Dendritic cell treated with granulocyte-macrophage colony-stimulating factor and Interleukin-4, amounts not matched to agents 40 ng/mL and 50 ng/mL, for 4 days (primary cell): ENCODE measurements at regions not wholly inside any gene's neighbourhood (a gene's known extent, or its start where the extent isn't known, plus 50 kb on each side); places are given as distances from the start of the nearest gene placed in this dataset.

Experiments used
- H3K27ac Mint-ChIP-seq: one replicate; pipeline ENCODE4 v1.8.0; 2022; ENCODE audit warnings: mild to moderate bottlenecking, mixed read lengths
- H3K27me3 Mint-ChIP-seq: one replicate; pipeline ENCODE4 v1.8.0; 2022; ENCODE audit warnings: mild to moderate bottlenecking, mixed read lengths
- H3K36me3 Mint-ChIP-seq: one replicate; pipeline ENCODE4 v1.8.0; 2022; ENCODE audit warnings: low read depth, mixed read lengths
- H3K4me1 Mint-ChIP-seq: one replicate; pipeline ENCODE4 v1.8.0; 2022; ENCODE audit warnings: low read depth, mixed read lengths
- H3K4me3 Mint-ChIP-seq: one replicate; pipeline ENCODE4 v1.8.0; 2022; ENCODE audit warnings: mild to moderate bottlenecking, moderate library complexity, mixed read lengths
- H3K9me3 Mint-ChIP-seq: one replicate; pipeline ENCODE4 v1.8.0; 2022; ENCODE audit warnings: mixed read lengths
- intact Hi-C: fragments of 100-400 bp; cut with micrococcal nuclease; formaldehyde crosslinking; loops from one replicate; pipeline ENCODE4 v1.15.0; 2022

- intact Hi-C loops, result no loop called here
- H3K27ac Mint-ChIP-seq, result no peak overlapping the region
- H3K36me3 Mint-ChIP-seq, result no peaks in the 10 kb centered on the region
Measured at GRCh38 chr13:21925720-21926119, 254.8 kb downstream of the FGF9 start.

DNA sequence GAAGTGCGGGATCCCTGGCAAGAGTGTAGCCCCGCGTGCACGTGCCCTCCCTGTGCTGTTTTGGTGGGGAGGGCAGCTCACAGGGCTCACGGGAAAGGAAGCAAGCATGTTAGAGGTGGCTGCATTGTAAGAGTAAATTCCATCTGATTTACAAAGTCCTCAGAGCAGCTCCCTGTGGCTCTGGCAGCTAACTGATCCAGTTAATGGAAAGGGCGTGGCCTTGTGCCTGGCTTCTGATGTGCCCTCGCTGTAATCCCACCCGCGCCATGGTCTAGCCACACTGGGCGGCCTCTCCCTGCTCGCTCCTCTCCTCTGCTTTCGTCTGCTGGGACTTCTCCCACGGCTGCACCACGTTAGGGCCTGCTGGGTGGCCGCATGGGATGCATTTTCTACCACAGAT is 258.5 kb downstream of the FGF9 start:
- intact Hi-C loops, result no loop called here
- Mint-ChIP-seq H3K27me3 (no peaks in the 10 kb centered on the region), H3K9me3 (no peaks in the 10 kb centered on the region), H3K4me3 (no peak overlapping the region), H3K36me3 (no peaks in the 10 kb centered on the region), H3K4me1 (no peaks in the 10 kb centered on the region), H3K27ac (no peak overlapping the region)

More at GRCh38 chr13:21925720-21926119, 254.8 kb downstream of the FGF9 start:
- Mint-ChIP-seq H3K4me3 (no peak overlapping the region), H3K4me1 (no peaks in the 10 kb centered on the region), H3K9me3 (no peaks in the 10 kb centered on the region), H3K27me3 (no peaks in the 10 kb centered on the region)

DNA sequence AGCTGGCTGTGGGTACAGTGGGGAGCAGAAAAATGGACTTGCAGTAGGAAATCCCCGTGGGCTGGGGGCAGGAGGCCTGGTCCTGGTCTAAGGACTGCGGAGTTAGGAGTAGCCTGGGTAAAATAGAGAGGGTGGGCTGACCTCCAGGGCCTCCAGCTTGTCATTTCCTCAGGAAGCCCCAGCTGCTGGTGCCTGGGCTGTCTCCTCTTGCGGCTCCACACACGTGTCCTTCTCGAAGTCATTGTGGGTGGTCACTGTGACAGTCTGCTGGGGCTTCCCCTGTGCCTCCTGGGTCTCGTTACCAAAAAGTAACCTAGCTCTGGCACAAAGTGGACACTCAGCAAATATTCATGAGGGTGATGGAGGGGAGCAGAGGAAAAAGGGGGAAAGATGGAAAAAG is 259.7 kb downstream of the FGF9 start:
- intact Hi-C loops, result no loop called here
- H3K27ac Mint-ChIP-seq, result no peak overlapping the region
- no peaks in the 10 kb centered on the region for H3K36me3 Mint-ChIP-seq
- no peaks in the 10 kb centered on the region for H3K27me3 Mint-ChIP-seq
- no peak overlapping the region for H3K4me3 Mint-ChIP-seq
- no peaks in the 10 kb centered on the region for H3K4me1 Mint-ChIP-seq
- no peaks in the 10 kb centered on the region for H3K9me3 Mint-ChIP-seq

- intact Hi-C loops, result no loop called here
- H3K27me3 Mint-ChIP-seq, result no peaks in the 10 kb centered on the region
- no peaks in the 10 kb centered on the region for H3K36me3 Mint-ChIP-seq
- H3K4me3 Mint-ChIP-seq, result no peak overlapping the region
- no peaks in the 10 kb centered on the region for H3K9me3 Mint-ChIP-seq
- H3K4me1 Mint-ChIP-seq, result no peaks in the 10 kb centered on the region
- H3K27ac Mint-ChIP-seq, result no peak overlapping the region
Measured at GRCh38 chr13:21932578-21932977, 261.7 kb downstream of the FGF9 start.

DNA sequence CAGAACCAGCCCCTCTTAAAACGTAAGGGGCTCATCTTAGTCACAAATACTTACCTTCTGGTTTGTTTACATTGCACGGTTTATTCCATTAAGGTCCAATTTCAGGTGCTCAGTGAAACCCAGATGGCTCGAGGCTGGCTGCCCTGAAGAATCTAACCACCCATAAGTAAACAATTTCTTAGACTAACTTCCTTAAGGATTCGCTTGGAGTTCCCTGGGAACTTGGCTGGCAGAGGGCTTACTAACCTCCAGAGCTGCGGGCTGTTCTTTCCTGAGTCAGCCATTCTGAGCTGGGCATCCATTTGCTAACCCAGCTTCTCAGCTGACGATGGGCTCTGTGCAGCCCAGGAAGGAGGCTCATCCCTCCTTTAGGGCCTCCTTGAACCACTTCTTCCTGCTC is 262.1 kb downstream of the FGF9 start:
- H3K27me3 Mint-ChIP-seq, result no peaks in the 10 kb centered on the region
- no peak overlapping the region for H3K4me3 Mint-ChIP-seq
- no peaks in the 10 kb centered on the region for H3K36me3 Mint-ChIP-seq
- intact Hi-C loops, result no loop called here
- H3K27ac Mint-ChIP-seq, result no peak overlapping the region
- no peaks in the 10 kb centered on the region for H3K4me1 Mint-ChIP-seq
- H3K9me3 Mint-ChIP-seq, result no peaks in the 10 kb centered on the region

- H3K4me3 Mint-ChIP-seq, result no peak overlapping the region
- H3K27ac Mint-ChIP-seq, result no peak overlapping the region
- no peaks in the 10 kb centered on the region for H3K36me3 Mint-ChIP-seq
- intact Hi-C loops, result no loop called here
- H3K27me3 Mint-ChIP-seq, result no peaks in the 10 kb centered on the region
- H3K4me1 Mint-ChIP-seq, result no peaks in the 10 kb centered on the region
- no peaks in the 10 kb centered on the region for H3K9me3 Mint-ChIP-seq
Measured at GRCh38 chr13:21934284-21934683, 263.4 kb downstream of the FGF9 start.

DNA sequence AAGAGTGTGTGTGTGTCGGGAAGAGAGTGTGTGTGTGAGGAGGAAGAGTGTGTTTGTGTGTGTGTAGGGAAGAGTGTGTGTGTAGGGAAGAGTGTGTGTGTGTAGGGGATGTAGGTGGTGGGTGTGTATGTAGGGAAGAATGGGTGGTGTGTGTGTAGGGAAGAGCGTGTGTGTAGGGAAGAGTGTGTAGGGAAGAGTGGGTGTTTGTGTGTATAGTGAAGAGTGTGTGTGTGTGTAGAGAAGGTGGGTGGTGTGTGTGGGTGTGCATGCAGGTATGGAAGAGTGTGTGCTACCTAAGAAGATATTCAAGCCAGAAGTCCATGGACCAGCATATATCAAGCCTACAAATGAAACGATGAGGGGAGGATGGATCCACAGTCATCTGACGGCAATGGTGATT is 265.8 kb downstream of the FGF9 start:
- H3K4me3 Mint-ChIP-seq, result no peak overlapping the region
- intact Hi-C loops, result no loop called here
- no peak overlapping the region for H3K27ac Mint-ChIP-seq
- no peaks in the 10 kb centered on the region for H3K4me1 Mint-ChIP-seq
- H3K36me3 Mint-ChIP-seq, result no peaks in the 10 kb centered on the region
- no peaks in the 10 kb centered on the region for H3K9me3 Mint-ChIP-seq
- no peaks in the 10 kb centered on the region for H3K27me3 Mint-ChIP-seq

DNA sequence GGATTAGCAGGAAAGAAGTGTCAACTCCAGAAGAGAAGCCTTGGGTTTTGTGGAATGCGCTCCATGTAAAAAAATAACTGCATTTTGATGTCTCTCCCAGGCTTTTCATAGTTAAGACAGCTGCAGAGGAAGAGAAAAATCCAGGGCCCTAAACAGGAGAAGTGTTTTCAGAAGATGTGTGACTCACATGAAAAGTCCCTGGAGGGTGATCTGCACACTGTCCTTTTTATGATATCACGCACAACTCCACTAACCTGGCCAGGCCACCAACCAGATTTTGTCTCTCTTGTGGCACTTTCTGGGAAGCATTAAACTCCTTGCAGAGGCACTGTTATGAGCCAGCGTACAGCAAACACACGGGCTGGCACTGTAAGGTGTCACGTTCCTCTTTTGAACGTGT is 267.3 kb downstream of the FGF9 start:
- no peak overlapping the region for H3K27ac Mint-ChIP-seq
- H3K4me1 Mint-ChIP-seq, result no peaks in the 10 kb centered on the region
- intact Hi-C loops, result no loop called here
- H3K9me3 Mint-ChIP-seq, result peaks cover 6% of the 10 kb centered on the region
- no peak overlapping the region for H3K4me3 Mint-ChIP-seq
- H3K36me3 Mint-ChIP-seq, result no peaks in the 10 kb centered on the region
- no peaks in the 10 kb centered on the region for H3K27me3 Mint-ChIP-seq

GRCh38 chr13:21938636-21939035 is 267.8 kb downstream of the FGF9 start:
- Mint-ChIP-seq H3K4me1 (no peaks in the 10 kb centered on the region), H3K27ac (no peak overlapping the region), H3K9me3 (peaks cover 10% of the 10 kb centered on the region), H3K36me3 (no peaks in the 10 kb centered on the region), H3K4me3 (no peak overlapping the region), H3K27me3 (no peaks in the 10 kb centered on the region)
- intact Hi-C loops, result no loop called here

DNA sequence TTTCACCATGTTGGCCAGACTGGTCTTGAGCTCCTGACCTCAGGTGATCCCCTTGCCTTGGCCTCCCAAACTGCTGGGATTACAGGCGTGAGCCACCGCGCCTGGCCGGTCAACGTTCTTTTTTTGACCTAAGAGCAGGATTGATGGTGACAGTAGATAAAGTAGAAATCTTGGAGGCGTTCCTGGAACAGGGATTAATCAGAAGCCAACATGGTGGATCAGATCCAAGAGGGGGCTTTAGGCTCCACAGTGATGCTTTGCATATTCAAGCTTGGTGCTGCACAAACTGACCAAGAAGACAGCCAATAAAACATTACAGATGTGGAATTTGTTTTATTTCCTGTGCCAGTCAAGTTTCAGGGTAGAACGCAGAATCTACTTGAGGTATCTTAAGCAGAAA is 271.2 kb downstream of the FGF9 start:
- H3K4me3 Mint-ChIP-seq, result no peak overlapping the region
- intact Hi-C loops, result no loop called here
- no peak overlapping the region for H3K27ac Mint-ChIP-seq
- H3K4me1 Mint-ChIP-seq, result no peaks in the 10 kb centered on the region
- H3K36me3 Mint-ChIP-seq, result no peaks in the 10 kb centered on the region
- H3K9me3 Mint-ChIP-seq, result peaks cover 34% of the 10 kb centered on the region
- H3K27me3 Mint-ChIP-seq, result no peaks in the 10 kb centered on the region

- no peaks in the 10 kb centered on the region for H3K36me3 Mint-ChIP-seq
- peaks cover 34% of the 10 kb centered on the region for H3K9me3 Mint-ChIP-seq
- no peak overlapping the region for H3K27ac Mint-ChIP-seq
- intact Hi-C loops, result no loop called here
- no peaks in the 10 kb centered on the region for H3K4me1 Mint-ChIP-seq
- H3K4me3 Mint-ChIP-seq, result no peak overlapping the region
- H3K27me3 Mint-ChIP-seq, result no peaks in the 10 kb centered on the region
Measured at GRCh38 chr13:21944610-21945009, 273.7 kb downstream of the FGF9 start.

GRCh38 chr13:21945195-21945594 is 274.3 kb downstream of the FGF9 start:
- Mint-ChIP-seq H3K27me3 (no peaks in the 10 kb centered on the region), H3K27ac (no peak overlapping the region), H3K4me1 (no peaks in the 10 kb centered on the region), H3K9me3 (peaks cover 34% of the 10 kb centered on the region), H3K4me3 (no peak overlapping the region), H3K36me3 (no peaks in the 10 kb centered on the region)
- intact Hi-C loops, result no loop called here

DNA sequence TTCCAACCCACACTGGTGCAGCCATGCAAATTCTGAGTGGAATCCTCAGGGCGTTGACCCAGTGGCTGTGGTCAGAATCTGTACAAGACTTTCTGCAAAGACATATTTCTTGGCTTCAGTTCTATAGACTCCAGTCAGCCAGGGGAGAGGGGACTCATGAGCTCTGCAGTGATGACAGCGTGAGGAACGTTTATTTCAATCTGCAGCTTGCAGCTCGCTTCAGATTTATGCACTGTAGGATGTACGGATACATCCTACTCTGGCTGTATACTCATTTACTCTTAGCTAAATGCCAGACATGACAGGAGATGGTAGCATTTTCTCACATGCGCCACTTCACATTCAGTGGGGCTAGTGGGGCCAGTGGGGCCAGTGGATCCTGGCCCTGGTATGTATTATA is 276.1 kb downstream of the FGF9 start:
- Mint-ChIP-seq H3K9me3 (peaks cover 34% of the 10 kb centered on the region), H3K4me3 (no peak overlapping the region), H3K27me3 (no peaks in the 10 kb centered on the region), H3K27ac (no peak overlapping the region), H3K4me1 (no peaks in the 10 kb centered on the region), H3K36me3 (no peaks in the 10 kb centered on the region)
- intact Hi-C loops, result loop anchor here (2.0 kb wide), 1 partner anchor 50 kb away; no protein-coding TSS in a partner anchor

DNA sequence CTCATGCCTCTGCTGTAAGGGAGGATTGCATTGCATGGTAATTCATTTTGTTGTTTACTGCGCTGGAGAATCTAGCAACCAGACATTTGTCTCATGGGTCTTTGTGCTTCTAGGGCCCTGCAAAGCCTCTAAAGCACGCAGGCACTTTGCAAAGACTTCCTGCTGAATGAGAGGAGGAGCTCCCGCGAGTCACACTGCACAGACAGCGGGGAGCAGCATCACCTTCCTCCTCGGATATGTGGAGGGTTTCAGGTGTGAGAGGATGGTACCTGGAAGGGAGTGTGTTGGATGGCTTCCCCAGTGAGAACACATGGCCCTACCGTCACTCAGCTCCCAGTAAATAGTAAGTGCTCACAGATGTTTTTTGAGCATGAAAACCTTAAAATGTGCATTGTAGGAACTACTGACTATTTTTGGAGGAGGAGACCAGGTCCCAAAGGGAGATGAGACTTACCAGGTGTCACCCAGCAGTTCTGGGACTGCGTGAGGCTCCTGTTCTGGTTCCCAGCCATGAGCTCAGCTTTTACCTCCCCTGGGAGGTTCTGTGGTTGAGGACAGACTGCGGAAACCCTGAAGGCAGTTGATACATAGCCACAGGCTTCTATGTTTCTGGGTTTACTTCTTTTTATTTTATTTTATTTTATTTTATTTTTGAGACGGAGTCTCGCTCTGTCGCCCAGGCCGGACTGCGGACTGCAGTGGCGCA is 278.0 kb downstream of the FGF9 start:
- intact Hi-C loops, result no loop called here
- H3K4me3 Mint-ChIP-seq, result no peak overlapping the region

GRCh38 chr13:21949818-21950429 is 279.1 kb downstream of the FGF9 start:
- intact Hi-C loops, result no loop called here
- Mint-ChIP-seq H3K27me3 (no peaks in the 10 kb centered on the region), H3K9me3 (peaks cover 11% of the 10 kb centered on the region), H3K27ac (no peak overlapping the region), H3K4me1 (no peaks in the 10 kb centered on the region), H3K36me3 (no peaks in the 10 kb centered on the region), H3K4me3 (no peak overlapping the region)

More for the DNA sequence above, 278.0 kb downstream of the FGF9 start:
- H3K27ac Mint-ChIP-seq, result no peak overlapping the region
- H3K4me1 Mint-ChIP-seq, result no peaks in the 10 kb centered on the region
- H3K9me3 Mint-ChIP-seq, result peaks cover 21% of the 10 kb centered on the region
- no peaks in the 10 kb centered on the region for H3K27me3 Mint-ChIP-seq
- no peaks in the 10 kb centered on the region for H3K36me3 Mint-ChIP-seq
